SK-N-SH (cell line): ENCODE measurements at regions not wholly inside any gene's neighbourhood (a gene's known extent, or its start where the extent isn't known, plus 50 kb on each side); places are given as distances from the start of the nearest gene placed in this dataset.

ENCODE experiments used
- CTCF ChIA-PET: fragments of 300-600, 350-600 bp; formaldehyde crosslinking; extraction: SDS; loops from one replicate; lab custom pipeline; 2021; lab: Yijun Ruan, JAX
- POLR2A ChIA-PET: fragments of 350-600 bp; sonication (Branson Sonifier 250); formaldehyde crosslinking; extraction: SDS; loops from one replicate; lab custom pipeline; 2020; ENCODE audit warnings: antibody characterized with exemption, inconsistent platforms; lab: Yijun Ruan, JAX
- DNase-seq: peaks from one replicate; pipeline ENCODE4 v3.0.0; 2012
- H2AFZ ChIP-seq: fragments of 200-600 bp; sonication (generic); 2 replicates; pipeline ENCODE4 v1.8.1; 2016; ENCODE audit warnings: antibody characterized with exemption, mild to moderate bottlenecking, low read depth
- H3F3A ChIP-seq: fragments of 200-600 bp; sonication (generic); replicated peaks from 2 replicates; pipeline ENCODE3; 2016; ENCODE audit warnings: antibody characterized with exemption, mild to moderate bottlenecking; ENCODE audit not compliant: insufficient read depth
- H3K27ac ChIP-seq, 2 experiments: fragments of 200-500 bp in 1 of 2; fragments of 200-600 bp in 1 of 2; sonication (Bioruptor generic) in 1 of 2; sonication (generic), shearing (Covaris generic) in 1 of 2; 2 replicates each; pipeline versions ENCODE4 v1.5.1 to v1.6.1; 2014 to 2016; ENCODE audit warnings: low read depth in 2 of 2, inconsistent platforms in 1 of 2, low read length in 1 of 2, mild to moderate bottlenecking in 1 of 2, mixed read lengths in 1 of 2
- H3K27me3 ChIP-seq: fragments of 200-600 bp; sonication (generic), shearing (Covaris generic); 2 replicates; pipeline ENCODE4 v1.6.1; 2016; ENCODE audit warnings: mixed run types; ENCODE audit not compliant: insufficient read depth
- H3K36me3 ChIP-seq, 2 experiments: fragments of 200-500 bp in 1 of 2; fragments of 200-600 bp in 1 of 2; sonication (Bioruptor generic) in 1 of 2; sonication (generic) in 1 of 2; replicated peaks in 1 of 2; 2 replicates each; pipeline versions ENCODE3 to v1.5.1; 2014 to 2016; ENCODE audit warnings: low read length in 1 of 2, mild to moderate bottlenecking in 1 of 2; ENCODE audit not compliant: insufficient read depth in 2 of 2, control insufficient read depth in 1 of 2
- H3K4me1 ChIP-seq, 2 experiments: fragments of 200-500 bp in 1 of 2; fragments of 200-600 bp in 1 of 2; sonication (Bioruptor generic) in 1 of 2; sonication (generic), shearing (Covaris generic) in 1 of 2; 2 replicates each; pipeline versions ENCODE4 v1.5.1 to v1.6.1; 2014 to 2016; ENCODE audit warnings: low read depth in 1 of 2, low read length in 1 of 2, mixed run types in 1 of 2; ENCODE audit not compliant: insufficient read depth in 2 of 2, control insufficient read depth in 1 of 2
- H3K4me2 ChIP-seq: fragments of 200-600 bp; sonication (generic), shearing (Covaris generic); 2 replicates; pipeline ENCODE4 v1.6.1; 2017; ENCODE audit warnings: mixed run types
- H3K4me3 ChIP-seq, 2 experiments: fragments of 200-500 bp in 1 of 2; fragments of 200-600 bp in 1 of 2; sonication (Bioruptor generic) in 1 of 2; sonication (generic), shearing (Covaris generic) in 1 of 2; 2 replicates each; pipeline versions ENCODE4 v1.5.1 to v1.8.1; 2014 to 2016; ENCODE audit warnings: low read depth in 2 of 2, inconsistent platforms in 1 of 2, low read length in 1 of 2, mild to moderate bottlenecking in 1 of 2, mixed read lengths in 1 of 2, moderate library complexity in 1 of 2
- H3K79me2 ChIP-seq: fragments of 200-600 bp; sonication (generic); 2 replicates; pipeline ENCODE4 v1.8.1; 2017; ENCODE audit warnings: mild to moderate bottlenecking; ENCODE audit not compliant: insufficient read depth
- H3K9ac ChIP-seq: fragments of 200-600 bp; sonication (generic); 2 replicates; pipeline ENCODE4 v1.6.1; 2017; ENCODE audit warnings: mixed run types
- H3K9me2 ChIP-seq: fragments of 200-600 bp; sonication (generic); 2 replicates; pipeline ENCODE4 v1.6.1; 2017; ENCODE audit warnings: mixed run types
- H3K9me3 ChIP-seq: fragments of 200-600 bp; sonication (generic); 2 replicates; pipeline ENCODE4 v1.6.1; 2017; ENCODE audit warnings: mixed run types, mild to moderate bottlenecking, moderate library complexity
- H4K20me1 ChIP-seq: fragments of 200-600 bp; sonication (generic); 2 replicates; pipeline ENCODE4 v1.6.1; 2017; ENCODE audit warnings: mild to moderate bottlenecking, mixed run types; ENCODE audit not compliant: insufficient read depth
- EZH2phosphoT487 ChIP-seq: fragments of 200-600 bp; sonication (generic); IDR thresholded peaks from 2 replicates; pipeline ENCODE4 v1.6.1; 2017; ENCODE audit warnings: low read depth, mixed run types, mild to moderate bottlenecking, antibody characterized with exemption, moderate library complexity, borderline replicate concordance
- FOSL2 ChIP-seq: IDR thresholded peaks from 2 replicates; pipeline ENCODE4 v1.4.0; 2012; ENCODE audit warnings: low read depth, mild to moderate bottlenecking, moderate library complexity, borderline replicate concordance
- FOXJ3 ChIP-seq: sonication (generic); formaldehyde crosslinking; IDR thresholded peaks from 2 replicates; pipeline ENCODE4 v1.5.1; 2020; ENCODE audit warnings: mild to moderate bottlenecking, missing genetic modification reagents
- JUND ChIP-seq: IDR thresholded peaks from 2 replicates; pipeline ENCODE4 v1.4.0; 2012
- MEF2A ChIP-seq: IDR thresholded peaks from 2 replicates; pipeline ENCODE4 v1.4.0; 2012; ENCODE audit warnings: low read depth, borderline replicate concordance
- NFIC ChIP-seq: IDR thresholded peaks from 2 replicates; pipeline ENCODE4 v1.4.0; 2012; ENCODE audit warnings: borderline replicate concordance
- PBX3 ChIP-seq: IDR thresholded peaks from 2 replicates; pipeline ENCODE4; 2012
- POLR2AphosphoS5 ChIP-seq: IDR thresholded peaks from 2 replicates; pipeline ENCODE4 v1.6.1; 2012; ENCODE audit warnings: low read depth, low read length
- RAD21 ChIP-seq: IDR thresholded peaks from 2 replicates; pipeline ENCODE4 v1.6.1; 2012; ENCODE audit warnings: mild to moderate bottlenecking, low read length
- SMC3 ChIP-seq: IDR thresholded peaks from 2 replicates; pipeline ENCODE4 v1.6.1; 2012; ENCODE audit warnings: low read depth, low read length, improper control_type of control experiment
- TAF1 ChIP-seq: IDR thresholded peaks from 2 replicates; pipeline ENCODE4 v1.6.1; 2012; ENCODE audit warnings: low read depth, mild to moderate bottlenecking, low read length, moderate library complexity, borderline replicate concordance
- TCF12 ChIP-seq: IDR thresholded peaks from 2 replicates; pipeline ENCODE4 v1.4.0; 2012
- TEAD4 ChIP-seq: IDR thresholded peaks from 2 replicates; pipeline ENCODE4 v1.4.0; 2012; ENCODE audit warnings: mild to moderate bottlenecking, borderline replicate concordance; ENCODE audit not compliant: insufficient read depth
- YY1 ChIP-seq: IDR thresholded peaks from 2 replicates; pipeline ENCODE4 v1.4.0; 2012; ENCODE audit warnings: low read depth, mild to moderate bottlenecking
- WGBS: methylation state at CpG from one replicate; pipeline ENCODE4 v1.1.6; 2017; ENCODE audit warnings: low lambda C conversion rate; 5-methylcytosine and 5-hydroxymethylcytosine counted together
- TF ChIP-seq, protein P1 (sequence below): fragments of 200-600 bp; sonication (generic); IDR thresholded peaks from 2 replicates; pipeline ENCODE4 v1.6.1; 2017; ENCODE audit warnings: antibody characterized with exemption, mild to moderate bottlenecking, moderate library complexity
- TF ChIP-seq, protein P2 (sequence below): IDR thresholded peaks from 2 replicates; pipeline ENCODE4 v1.6.1; 2012; ENCODE audit warnings: mild to moderate bottlenecking, low read depth, low read length, moderate library complexity
- TF ChIP-seq, protein P3 (sequence below): fragments of 150-350 bp; IDR thresholded peaks from 2 replicates; pipeline ENCODE4 v1.6.1; 2017; ENCODE audit warnings: antibody characterized with exemption, low read length, low read depth, borderline replicate concordance
- TF ChIP-seq, protein P4 (sequence below): fragments of 150-350 bp; IDR thresholded peaks from 2 replicates; pipeline ENCODE4 v1.6.1; 2016; ENCODE audit warnings: mild to moderate bottlenecking, low read depth, low read length

DNA sequence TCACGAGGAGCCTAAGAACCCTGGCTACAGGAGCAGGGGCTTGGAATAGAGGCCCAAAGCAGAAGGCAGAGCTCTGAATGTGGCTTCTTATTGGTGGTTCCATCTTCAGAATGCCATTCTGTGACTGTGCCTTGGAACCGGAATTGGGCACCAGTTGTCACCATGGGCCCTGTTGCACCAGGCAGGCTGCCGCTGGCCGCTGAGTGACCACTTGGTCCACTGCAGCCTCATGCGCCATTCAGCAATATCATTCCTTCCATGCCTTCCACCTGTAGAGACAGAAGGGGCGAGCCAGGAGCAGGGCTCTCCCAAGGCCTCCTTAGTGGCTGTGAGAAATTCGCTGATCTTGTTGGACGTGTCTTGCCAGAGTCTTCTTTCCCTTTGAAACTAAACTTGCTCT is 270.3 kb upstream of the CHD6 start:
- no peak for DNase-seq
- Histone ChIP-seq H3K27ac (no peak overlapping the region), H3K9me3 (no peaks in the 10 kb centered on the region), H3K27me3 (no peaks in the 10 kb centered on the region), H3K4me3 (no peak overlapping the region), H3K9ac (no peak overlapping the region), H3K36me3 (no peaks in the 10 kb centered on the region), H3K79me2 (no peaks in the 10 kb centered on the region), H2AFZ (no peak overlapping the region), H3K9me2 (no peaks in the 10 kb centered on the region), H3F3A (no peaks in the 10 kb centered on the region), H3K4me2 (no peak overlapping the region), H3K4me1 (no peaks in the 10 kb centered on the region), H4K20me1 (no peaks in the 10 kb centered on the region)
- ChIA-PET POLR2A (no interaction called here), CTCF (interaction anchor here (0.6 to 2.2 kb wide), 18 partner anchors 9 to 1301 kb away, joined by 3 to 20 read pairs (median 4); partner anchors contain the start of gene PTPRT)
- TF ChIP-seq MEF2A (no peak), RAD21 (no peak), PBX3 (no peak), YY1 (no peak), SMC3 (no peak)
- TF ChIP-seq, protein P1, sequence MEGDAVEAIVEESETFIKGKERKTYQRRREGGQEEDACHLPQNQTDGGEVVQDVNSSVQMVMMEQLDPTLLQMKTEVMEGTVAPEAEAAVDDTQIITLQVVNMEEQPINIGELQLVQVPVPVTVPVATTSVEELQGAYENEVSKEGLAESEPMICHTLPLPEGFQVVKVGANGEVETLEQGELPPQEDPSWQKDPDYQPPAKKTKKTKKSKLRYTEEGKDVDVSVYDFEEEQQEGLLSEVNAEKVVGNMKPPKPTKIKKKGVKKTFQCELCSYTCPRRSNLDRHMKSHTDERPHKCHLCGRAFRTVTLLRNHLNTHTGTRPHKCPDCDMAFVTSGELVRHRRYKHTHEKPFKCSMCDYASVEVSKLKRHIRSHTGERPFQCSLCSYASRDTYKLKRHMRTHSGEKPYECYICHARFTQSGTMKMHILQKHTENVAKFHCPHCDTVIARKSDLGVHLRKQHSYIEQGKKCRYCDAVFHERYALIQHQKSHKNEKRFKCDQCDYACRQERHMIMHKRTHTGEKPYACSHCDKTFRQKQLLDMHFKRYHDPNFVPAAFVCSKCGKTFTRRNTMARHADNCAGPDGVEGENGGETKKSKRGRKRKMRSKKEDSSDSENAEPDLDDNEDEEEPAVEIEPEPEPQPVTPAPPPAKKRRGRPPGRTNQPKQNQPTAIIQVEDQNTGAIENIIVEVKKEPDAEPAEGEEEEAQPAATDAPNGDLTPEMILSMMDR = no peak
- TF ChIP-seq, protein P2, sequence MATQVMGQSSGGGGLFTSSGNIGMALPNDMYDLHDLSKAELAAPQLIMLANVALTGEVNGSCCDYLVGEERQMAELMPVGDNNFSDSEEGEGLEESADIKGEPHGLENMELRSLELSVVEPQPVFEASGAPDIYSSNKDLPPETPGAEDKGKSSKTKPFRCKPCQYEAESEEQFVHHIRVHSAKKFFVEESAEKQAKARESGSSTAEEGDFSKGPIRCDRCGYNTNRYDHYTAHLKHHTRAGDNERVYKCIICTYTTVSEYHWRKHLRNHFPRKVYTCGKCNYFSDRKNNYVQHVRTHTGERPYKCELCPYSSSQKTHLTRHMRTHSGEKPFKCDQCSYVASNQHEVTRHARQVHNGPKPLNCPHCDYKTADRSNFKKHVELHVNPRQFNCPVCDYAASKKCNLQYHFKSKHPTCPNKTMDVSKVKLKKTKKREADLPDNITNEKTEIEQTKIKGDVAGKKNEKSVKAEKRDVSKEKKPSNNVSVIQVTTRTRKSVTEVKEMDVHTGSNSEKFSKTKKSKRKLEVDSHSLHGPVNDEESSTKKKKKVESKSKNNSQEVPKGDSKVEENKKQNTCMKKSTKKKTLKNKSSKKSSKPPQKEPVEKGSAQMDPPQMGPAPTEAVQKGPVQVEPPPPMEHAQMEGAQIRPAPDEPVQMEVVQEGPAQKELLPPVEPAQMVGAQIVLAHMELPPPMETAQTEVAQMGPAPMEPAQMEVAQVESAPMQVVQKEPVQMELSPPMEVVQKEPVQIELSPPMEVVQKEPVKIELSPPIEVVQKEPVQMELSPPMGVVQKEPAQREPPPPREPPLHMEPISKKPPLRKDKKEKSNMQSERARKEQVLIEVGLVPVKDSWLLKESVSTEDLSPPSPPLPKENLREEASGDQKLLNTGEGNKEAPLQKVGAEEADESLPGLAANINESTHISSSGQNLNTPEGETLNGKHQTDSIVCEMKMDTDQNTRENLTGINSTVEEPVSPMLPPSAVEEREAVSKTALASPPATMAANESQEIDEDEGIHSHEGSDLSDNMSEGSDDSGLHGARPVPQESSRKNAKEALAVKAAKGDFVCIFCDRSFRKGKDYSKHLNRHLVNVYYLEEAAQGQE = no peak
- 33% methylated on average over 6 of the region's 8 CpGs for WGBS

- Histone ChIP-seq H3K79me2 (no peaks in the 10 kb centered on the region), H3K9ac (no peak overlapping the region), H3K4me1 (no peaks in the 10 kb centered on the region), H3K9me2 (no peaks in the 10 kb centered on the region), H3K36me3 (no peaks in the 10 kb centered on the region), H3K9me3 (no peaks in the 10 kb centered on the region), H3K27me3 (no peaks in the 10 kb centered on the region), H3K4me2 (no peak overlapping the region), H4K20me1 (no peaks in the 10 kb centered on the region), H3K4me3 (no peak overlapping the region), H2AFZ (no peak overlapping the region), H3F3A (no peaks in the 10 kb centered on the region), H3K27ac (no peak overlapping the region)
- ChIA-PET CTCF (no interaction called here), POLR2A (no interaction called here)
- 26% methylated on average over 5 of the region's 8 CpGs for WGBS
- no peak for DNase-seq
- TF ChIP-seq JUND = no peak
- TF ChIP-seq POLR2AphosphoS5 = no peak
- TF ChIP-seq YY1 = no peak
- TF ChIP-seq, protein P3, sequence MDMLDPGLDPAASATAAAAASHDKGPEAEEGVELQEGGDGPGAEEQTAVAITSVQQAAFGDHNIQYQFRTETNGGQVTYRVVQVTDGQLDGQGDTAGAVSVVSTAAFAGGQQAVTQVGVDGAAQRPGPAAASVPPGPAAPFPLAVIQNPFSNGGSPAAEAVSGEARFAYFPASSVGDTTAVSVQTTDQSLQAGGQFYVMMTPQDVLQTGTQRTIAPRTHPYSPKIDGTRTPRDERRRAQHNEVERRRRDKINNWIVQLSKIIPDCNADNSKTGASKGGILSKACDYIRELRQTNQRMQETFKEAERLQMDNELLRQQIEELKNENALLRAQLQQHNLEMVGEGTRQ = no peak
- TF ChIP-seq EZH2phosphoT487 = no peak
- TF ChIP-seq TAF1 = no peak
- TF ChIP-seq, protein P4, sequence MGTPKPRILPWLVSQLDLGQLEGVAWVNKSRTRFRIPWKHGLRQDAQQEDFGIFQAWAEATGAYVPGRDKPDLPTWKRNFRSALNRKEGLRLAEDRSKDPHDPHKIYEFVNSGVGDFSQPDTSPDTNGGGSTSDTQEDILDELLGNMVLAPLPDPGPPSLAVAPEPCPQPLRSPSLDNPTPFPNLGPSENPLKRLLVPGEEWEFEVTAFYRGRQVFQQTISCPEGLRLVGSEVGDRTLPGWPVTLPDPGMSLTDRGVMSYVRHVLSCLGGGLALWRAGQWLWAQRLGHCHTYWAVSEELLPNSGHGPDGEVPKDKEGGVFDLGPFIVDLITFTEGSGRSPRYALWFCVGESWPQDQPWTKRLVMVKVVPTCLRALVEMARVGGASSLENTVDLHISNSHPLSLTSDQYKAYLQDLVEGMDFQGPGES = no peak
- no peak for TF ChIP-seq FOXJ3 (CRISPR knock-in tag)
- TF ChIP-seq FOSL2 = no peak
- TF ChIP-seq NFIC = no peak
- TF ChIP-seq TEAD4 = no peak
- TF ChIP-seq TCF12 = no peak
These were observed 269.3 kb upstream of the CHD6 start for GRCh38 chr20:41887500-41887899.
